SIG-M5 (cell line): ENCODE measurements at regions not wholly inside any gene's neighbourhood (a gene's known extent, or its start where the extent isn't known, plus 50 kb on each side); places are given as distances from the start of the nearest gene placed in this dataset.
"Not testable (repeated sequence)": the region's sequence is repeated elsewhere in the genome, so short reads cannot be mapped to it uniquely, and the experiment has no call there.

Source experiments
- DNase-seq: peaks from one replicate; lab custom pipeline; 2025; lab: John Stamatoyannopoulos, UW

- no peak for DNase-seq
These were observed 471.9 kb downstream of the RPS29 start for GRCh38 chr14:49114161-49114893.

GRCh38 chr14:49106741-49107667 is 479.2 kb downstream of the RPS29 start:
- DNase-seq: no peak

GRCh38 chr14:49105956-49106355 is 480.2 kb downstream of the RPS29 start:
- DNase-seq: no peak

- DNase-seq: no peak
These were observed 480.7 kb downstream of the RPS29 start for GRCh38 chr14:49105512-49105911.

- DNase-seq: no peak
These were observed 493.8 kb downstream of the RPS29 start for GRCh38 chr14:49092345-49092744.

- no peak for DNase-seq
These were observed 497.1 kb downstream of the RPS29 start for GRCh38 chr14:49089107-49089506.

- not testable (repeated sequence) for DNase-seq
These were observed 512.9 kb downstream of the RPS29 start for GRCh38 chr14:49073292-49073691.

- DNase-seq: no peak
These were observed 527.7 kb downstream of the RPS29 start for GRCh38 chr14:49058511-49058910.

GRCh38 chr14:49057838-49058510 is 528.2 kb downstream of the RPS29 start:
- no peak for DNase-seq

GRCh38 chr14:49056021-49056420 is 530.2 kb downstream of the RPS29 start:
- no peak for DNase-seq

GRCh38 chr14:49052521-49052920 is 533.7 kb downstream of the RPS29 start:
- no peak for DNase-seq

- no peak for DNase-seq
These were observed 534.7 kb downstream of the RPS29 start for GRCh38 chr14:49051328-49052060.

- no peak for DNase-seq
These were observed 535.4 kb downstream of the RPS29 start for GRCh38 chr14:49050822-49051221.

- DNase-seq: no peak
These were observed 536.5 kb downstream of the RPS29 start for GRCh38 chr14:49049711-49050110.

- no peak for DNase-seq
These were observed 541.2 kb downstream of the RPS29 start for GRCh38 chr14:49044981-49045380.

GRCh38 chr14:49036984-49037516 is 549.1 kb downstream of the RPS29 start:
- DNase-seq: no peak

- no peak for DNase-seq
These were observed 549.9 kb downstream of the RPS29 start for GRCh38 chr14:49036266-49036665.

GRCh38 chr14:49033131-49033530 is 553.0 kb downstream of the RPS29 start:
- DNase-seq: no peak

- not testable (repeated sequence) for DNase-seq
These were observed 554.5 kb downstream of the RPS29 start for GRCh38 chr14:49031710-49032109.

- DNase-seq: no peak
These were observed 566.6 kb downstream of the RPS29 start for GRCh38 chr14:49019467-49020115.

- no peak for DNase-seq
These were observed 568.7 kb downstream of the RPS29 start for GRCh38 chr14:49017447-49017846.
